IPS DF 4.7 (cell line): ENCODE measurements at regions not wholly inside any gene's neighbourhood (a gene's known extent, or its start where the extent isn't known, plus 50 kb on each side); places are given as distances from the start of the nearest gene placed in this dataset.

Experiments used
- DNase-seq: peaks from one replicate; pipeline ENCODE4 v3.0.0-alpha.2; 2013; ENCODE audit warnings: low spot score; ENCODE audit errors: extremely low read depth

- DNase-seq, result no peak
Observed at GRCh38 chr4:67234296-67234695, 311.0 kb downstream of the CENPC start.

GRCh38 chr4:67229148-67229547, 316.2 kb downstream of the CENPC start:
- no peak for DNase-seq

GRCh38 chr4:67220861-67221260, 324.4 kb downstream of the CENPC start:
- DNase-seq, result no peak

- DNase-seq, result no peak
Observed at GRCh38 chr4:67218883-67219282, 326.4 kb downstream of the CENPC start.

- DNase-seq, result no peak
Observed at GRCh38 chr4:67207941-67208441, 337.3 kb downstream of the CENPC start.

- no peak for DNase-seq
Observed at GRCh38 chr4:67204441-67204840, 340.9 kb downstream of the CENPC start.

GRCh38 chr4:67201334-67201733, 344.0 kb downstream of the CENPC start:
- DNase-seq, result no peak

- peak; percentile 9 for DNase-seq
Observed at GRCh38 chr4:67198727-67199126, 346.6 kb downstream of the CENPC start.

GRCh38 chr4:67167849-67168248, 377.5 kb downstream of the CENPC start:
- peak; percentile 22 for DNase-seq

- DNase-seq, result no peak
Observed at GRCh38 chr4:67162690-67163089, 382.6 kb downstream of the CENPC start.

GRCh38 chr4:67161311-67161710, 384.0 kb downstream of the CENPC start:
- no peak for DNase-seq

GRCh38 chr4:67160394-67160793, 384.9 kb downstream of the CENPC start:
- no peak for DNase-seq

GRCh38 chr4:67158666-67159065, 386.6 kb downstream of the CENPC start:
- no peak for DNase-seq

- no peak for DNase-seq
Observed at GRCh38 chr4:67152976-67153375, 392.3 kb downstream of the CENPC start.

- no peak for DNase-seq
Observed at GRCh38 chr4:67151376-67152343, 393.6 kb downstream of the CENPC start.

GRCh38 chr4:67141586-67141985, 403.7 kb downstream of the CENPC start:
- DNase-seq, result no peak

- DNase-seq, result no peak
Observed at GRCh38 chr4:67134616-67135015, 410.7 kb downstream of the CENPC start.

GRCh38 chr4:67133162-67133561, 412.1 kb downstream of the CENPC start:
- DNase-seq, result no peak

GRCh38 chr4:67131224-67131623, 414.1 kb downstream of the CENPC start:
- no peak for DNase-seq

- no peak for DNase-seq
Observed at GRCh38 chr4:67130411-67130810, 414.9 kb downstream of the CENPC start.

- DNase-seq, result no peak
Observed at GRCh38 chr4:67126570-67126969, 418.7 kb downstream of the CENPC start.

GRCh38 chr4:67125636-67126514, 419.4 kb downstream of the CENPC start:
- DNase-seq, result no peak
